ENCODE measurements at regions not wholly inside any gene's neighbourhood (a gene's known extent, or its start where the extent isn't known, plus 50 kb on each side); places are given as distances from the start of the nearest gene placed in this dataset.

DNA sequence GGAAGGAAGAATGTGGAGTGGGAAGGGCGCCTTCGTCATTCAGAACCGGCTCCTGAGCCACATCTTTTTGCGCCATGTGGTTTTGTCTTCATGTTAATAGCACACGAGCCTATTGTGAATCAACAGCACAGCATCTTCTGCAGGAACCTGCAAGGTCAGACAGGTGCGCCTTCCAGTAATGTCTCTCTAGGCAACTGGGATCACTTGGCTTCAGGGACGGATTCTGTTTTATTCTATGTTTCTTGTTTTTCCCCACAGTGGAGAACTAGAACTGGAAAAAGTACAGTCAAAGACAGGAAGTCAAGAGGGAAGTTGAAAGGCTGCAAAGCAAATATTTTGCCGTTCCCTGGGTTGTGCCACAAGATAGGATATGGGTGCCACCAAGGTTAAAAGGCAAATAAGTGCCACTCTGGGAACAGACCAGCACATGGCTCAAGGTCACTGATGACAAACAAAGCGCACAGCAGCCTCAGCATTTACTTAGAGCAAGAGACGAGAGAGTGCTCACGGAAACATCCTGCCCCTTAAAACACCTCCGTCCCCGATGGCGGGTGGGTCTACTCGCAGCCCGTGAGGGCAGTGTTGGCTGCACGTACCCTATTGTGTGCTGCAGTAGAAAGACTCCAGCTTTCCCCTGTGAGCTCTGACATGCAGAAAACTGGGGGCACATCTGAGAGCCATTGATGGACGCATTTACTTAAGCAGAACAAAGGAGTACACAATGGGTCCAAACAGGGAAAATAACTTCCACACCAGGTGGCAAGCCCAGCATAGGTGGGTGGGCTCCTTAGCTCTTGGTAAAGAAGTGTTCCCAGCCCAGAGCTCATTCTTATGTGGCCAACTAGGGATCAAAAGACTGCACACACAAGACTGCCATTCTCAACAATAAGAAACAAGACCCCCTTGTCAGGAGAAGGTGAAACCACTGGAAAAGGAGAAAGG lies 107.2 kb upstream of the PARD3B start:
- TF ChIP-seq CTCF (IDR thresholded peaks at IDR 0.05; ENCODE audit: low read depth, low read length, poor library complexity, severe bottlenecking) (no peak), EZH2phosphoT487 (IDR thresholded peaks at IDR 0.05; ENCODE audit: borderline replicate concordance, low read length) (no peak)

Measured in DOHH2 (cell line).